ENCODE measurements at regions not wholly inside any gene's neighbourhood (a gene's known extent, or its start where the extent isn't known, plus 50 kb on each side); places are given as distances from the start of the nearest gene placed in this dataset.
"Not testable (repeated sequence)": the region's sequence is repeated elsewhere in the genome, so short reads cannot be mapped to it uniquely, and the experiment has no call there.

GRCh38 chr4:64715741-64716140 is 306.5 kb upstream of the TECRL start:
- no peak for DNase-seq

GRCh38 chr4:64713256-64713840 is 304.1 kb upstream of the TECRL start:
- no peak for DNase-seq

GRCh38 chr4:64712590-64712989 is 303.3 kb upstream of the TECRL start:
- DNase-seq, result no peak

GRCh38 chr4:64705989-64706388 is 296.7 kb upstream of the TECRL start:
- DNase-seq, result no peak

GRCh38 chr4:64698171-64698570 is 288.9 kb upstream of the TECRL start:
- no peak for DNase-seq

GRCh38 chr4:64682946-64683345 is 273.7 kb upstream of the TECRL start:
- DNase-seq, result no peak

- DNase-seq, result no peak
Measured at GRCh38 chr4:64682481-64682880, 273.2 kb upstream of the TECRL start.

- DNase-seq, result not testable (repeated sequence)
Measured at GRCh38 chr4:64673121-64673520, 263.9 kb upstream of the TECRL start.

- DNase-seq, result no peak
Measured at GRCh38 chr4:64670647-64671046, 261.4 kb upstream of the TECRL start.

- DNase-seq, result no peak
Measured at GRCh38 chr4:64643841-64644240, 234.6 kb upstream of the TECRL start.

GRCh38 chr4:64642936-64643335 is 233.7 kb upstream of the TECRL start:
- DNase-seq, result no peak

- not testable (repeated sequence) for DNase-seq
Measured at GRCh38 chr4:64640402-64640801, 231.2 kb upstream of the TECRL start.

GRCh38 chr4:64625438-64625837 is 216.2 kb upstream of the TECRL start:
- no peak for DNase-seq

- no peak for DNase-seq
Measured at GRCh38 chr4:64617800-64618199, 208.6 kb upstream of the TECRL start.

- no peak for DNase-seq
Measured at GRCh38 chr4:64614276-64614675, 205.0 kb upstream of the TECRL start.

- DNase-seq, result no peak
Measured at GRCh38 chr4:64613046-64613445, 203.8 kb upstream of the TECRL start.

GRCh38 chr4:64598066-64598465 is 188.8 kb upstream of the TECRL start:
- no peak for DNase-seq

GRCh38 chr4:64594723-64595122 is 185.5 kb upstream of the TECRL start:
- DNase-seq, result no peak

- DNase-seq, result no peak
Measured at GRCh38 chr4:64588507-64588906, 179.3 kb upstream of the TECRL start.

GRCh38 chr4:64584981-64585557 is 175.8 kb upstream of the TECRL start:
- no peak for DNase-seq

GRCh38 chr4:64584125-64584524 is 174.9 kb upstream of the TECRL start:
- DNase-seq, result no peak

GRCh38 chr4:64582492-64582891 is 173.2 kb upstream of the TECRL start:
- no peak for DNase-seq

GRCh38 chr4:64581422-64581821 is 172.2 kb upstream of the TECRL start:
- no peak for DNase-seq

GRCh38 chr4:64564126-64564525 is 154.9 kb upstream of the TECRL start:
- no peak for DNase-seq

GRCh38 chr4:64559571-64559970 is 150.3 kb upstream of the TECRL start:
- no peak for DNase-seq

Measured in NCI-H748 treated with DMSO at 0.1 percent for 48 hours (cell line).